M059J (cell line): ENCODE measurements at regions not wholly inside any gene's neighbourhood (a gene's known extent, or its start where the extent isn't known, plus 50 kb on each side); places are given as distances from the start of the nearest gene placed in this dataset.

Experiments
- DNase-seq: peaks from one replicate; pipeline ENCODE4 v3.0.0-alpha.2; 2012; ENCODE audit warnings: low read depth

- peak; percentile 23 for DNase-seq
Measured at GRCh38 chr16:80041410-80041809, 440.9 kb upstream of the MAF start.

- DNase-seq: no peak
Measured at GRCh38 chr16:80040814-80041213, 440.3 kb upstream of the MAF start.

GRCh38 chr16:80040413-80040812 is 439.9 kb upstream of the MAF start:
- no peak for DNase-seq

- DNase-seq: no peak
Measured at GRCh38 chr16:80039777-80040176, 439.2 kb upstream of the MAF start.

- DNase-seq: no peak
Measured at GRCh38 chr16:80038566-80038965, 438.0 kb upstream of the MAF start.

- DNase-seq: peak; percentile 66
Measured at GRCh38 chr16:80034948-80035663, 434.6 kb upstream of the MAF start.

- DNase-seq: no peak
Measured at GRCh38 chr16:80034469-80034826, 433.9 kb upstream of the MAF start.

GRCh38 chr16:80033783-80034468 is 433.4 kb upstream of the MAF start:
- no peak for DNase-seq

GRCh38 chr16:80029761-80030481 is 429.4 kb upstream of the MAF start:
- DNase-seq: peak; percentile 22

- no peak for DNase-seq
Measured at GRCh38 chr16:80029381-80029630, 428.8 kb upstream of the MAF start.

- no peak for DNase-seq
Measured at GRCh38 chr16:80028581-80029380, 428.2 kb upstream of the MAF start.

- peak; percentile 98 for DNase-seq
Measured at GRCh38 chr16:80027007-80027965, 426.7 kb upstream of the MAF start.

GRCh38 chr16:80025236-80025635 is 424.7 kb upstream of the MAF start:
- no peak for DNase-seq

- DNase-seq: no peak
Measured at GRCh38 chr16:80024443-80024842, 423.9 kb upstream of the MAF start.

GRCh38 chr16:80023865-80024264 is 423.3 kb upstream of the MAF start:
- peak; percentile 56 for DNase-seq

- no peak for DNase-seq
Measured at GRCh38 chr16:80019395-80019794, 418.9 kb upstream of the MAF start.

GRCh38 chr16:80018466-80018865 is 417.9 kb upstream of the MAF start:
- no peak for DNase-seq

- DNase-seq: no peak
Measured at GRCh38 chr16:80016731-80017326, 416.3 kb upstream of the MAF start.

GRCh38 chr16:80015566-80015965 is 415.0 kb upstream of the MAF start:
- DNase-seq: peak; percentile 20

GRCh38 chr16:80014241-80014939 is 413.9 kb upstream of the MAF start:
- DNase-seq: peak; percentile 32
